ENCODE measurements at regions not wholly inside any gene's neighbourhood (a gene's known extent, or its start where the extent isn't known, plus 50 kb on each side); places are given as distances from the start of the nearest gene placed in this dataset.

DNA sequence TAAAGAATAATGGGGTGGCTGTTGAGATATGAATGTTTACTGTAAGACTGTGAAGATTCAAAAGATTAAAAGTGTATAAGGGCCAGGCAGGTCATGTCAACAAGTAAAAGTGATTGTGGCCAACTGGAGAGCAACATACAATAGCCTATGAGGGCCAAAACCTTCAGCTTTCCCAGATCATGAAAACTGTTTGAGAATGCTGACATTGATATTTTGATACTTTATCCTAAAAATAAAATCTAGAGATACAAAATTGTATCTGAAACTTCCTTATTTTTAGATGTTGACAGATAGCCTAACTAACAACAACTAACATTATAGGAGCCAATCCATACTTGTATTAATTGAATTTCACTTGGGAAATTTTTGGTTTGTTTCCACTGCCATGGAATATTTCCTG lies 70.3 kb upstream of the PAK5 start:
- TF ChIP-seq, protein P1, sequence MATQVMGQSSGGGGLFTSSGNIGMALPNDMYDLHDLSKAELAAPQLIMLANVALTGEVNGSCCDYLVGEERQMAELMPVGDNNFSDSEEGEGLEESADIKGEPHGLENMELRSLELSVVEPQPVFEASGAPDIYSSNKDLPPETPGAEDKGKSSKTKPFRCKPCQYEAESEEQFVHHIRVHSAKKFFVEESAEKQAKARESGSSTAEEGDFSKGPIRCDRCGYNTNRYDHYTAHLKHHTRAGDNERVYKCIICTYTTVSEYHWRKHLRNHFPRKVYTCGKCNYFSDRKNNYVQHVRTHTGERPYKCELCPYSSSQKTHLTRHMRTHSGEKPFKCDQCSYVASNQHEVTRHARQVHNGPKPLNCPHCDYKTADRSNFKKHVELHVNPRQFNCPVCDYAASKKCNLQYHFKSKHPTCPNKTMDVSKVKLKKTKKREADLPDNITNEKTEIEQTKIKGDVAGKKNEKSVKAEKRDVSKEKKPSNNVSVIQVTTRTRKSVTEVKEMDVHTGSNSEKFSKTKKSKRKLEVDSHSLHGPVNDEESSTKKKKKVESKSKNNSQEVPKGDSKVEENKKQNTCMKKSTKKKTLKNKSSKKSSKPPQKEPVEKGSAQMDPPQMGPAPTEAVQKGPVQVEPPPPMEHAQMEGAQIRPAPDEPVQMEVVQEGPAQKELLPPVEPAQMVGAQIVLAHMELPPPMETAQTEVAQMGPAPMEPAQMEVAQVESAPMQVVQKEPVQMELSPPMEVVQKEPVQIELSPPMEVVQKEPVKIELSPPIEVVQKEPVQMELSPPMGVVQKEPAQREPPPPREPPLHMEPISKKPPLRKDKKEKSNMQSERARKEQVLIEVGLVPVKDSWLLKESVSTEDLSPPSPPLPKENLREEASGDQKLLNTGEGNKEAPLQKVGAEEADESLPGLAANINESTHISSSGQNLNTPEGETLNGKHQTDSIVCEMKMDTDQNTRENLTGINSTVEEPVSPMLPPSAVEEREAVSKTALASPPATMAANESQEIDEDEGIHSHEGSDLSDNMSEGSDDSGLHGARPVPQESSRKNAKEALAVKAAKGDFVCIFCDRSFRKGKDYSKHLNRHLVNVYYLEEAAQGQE (IDR thresholded peaks at IDR 0.05; ENCODE audit: low read depth) = no peak
- TF ChIP-seq YY1 (IDR thresholded peaks at IDR 0.05; ENCODE audit: low read depth) (no peak), NFIC (IDR thresholded peaks at IDR 0.05) (no peak), TEAD4 (IDR thresholded peaks at IDR 0.05) (no peak), CREB1 (IDR thresholded peaks at IDR 0.05; ENCODE audit: low read depth) (no peak), FOXM1 (IDR thresholded peaks at IDR 0.05; ENCODE audit: borderline replicate concordance, low read depth) (no peak), EGR1 (IDR thresholded peaks at IDR 0.05) (no peak), RAD21 (IDR thresholded peaks at IDR 0.05; ENCODE audit: low read depth) (no peak), TAF1 (IDR thresholded peaks at IDR 0.05; ENCODE audit: low read depth) (no peak), ZBTB7A (IDR thresholded peaks at IDR 0.05; ENCODE audit: low read depth) (no peak), TCF12 (IDR thresholded peaks at IDR 0.05; ENCODE audit: low read depth) (no peak), EP300 (IDR thresholded peaks at IDR 0.05; ENCODE audit: borderline replicate concordance) (no peak)
- TF ChIP-seq, protein P2, sequence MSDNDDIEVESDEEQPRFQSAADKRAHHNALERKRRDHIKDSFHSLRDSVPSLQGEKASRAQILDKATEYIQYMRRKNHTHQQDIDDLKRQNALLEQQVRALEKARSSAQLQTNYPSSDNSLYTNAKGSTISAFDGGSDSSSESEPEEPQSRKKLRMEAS (IDR thresholded peaks at IDR 0.05) = no peak
- TF ChIP-seq, protein P3, sequence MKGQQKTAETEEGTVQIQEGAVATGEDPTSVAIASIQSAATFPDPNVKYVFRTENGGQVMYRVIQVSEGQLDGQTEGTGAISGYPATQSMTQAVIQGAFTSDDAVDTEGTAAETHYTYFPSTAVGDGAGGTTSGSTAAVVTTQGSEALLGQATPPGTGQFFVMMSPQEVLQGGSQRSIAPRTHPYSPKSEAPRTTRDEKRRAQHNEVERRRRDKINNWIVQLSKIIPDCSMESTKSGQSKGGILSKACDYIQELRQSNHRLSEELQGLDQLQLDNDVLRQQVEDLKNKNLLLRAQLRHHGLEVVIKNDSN (IDR thresholded peaks at IDR 0.05) = no peak

DNA sequence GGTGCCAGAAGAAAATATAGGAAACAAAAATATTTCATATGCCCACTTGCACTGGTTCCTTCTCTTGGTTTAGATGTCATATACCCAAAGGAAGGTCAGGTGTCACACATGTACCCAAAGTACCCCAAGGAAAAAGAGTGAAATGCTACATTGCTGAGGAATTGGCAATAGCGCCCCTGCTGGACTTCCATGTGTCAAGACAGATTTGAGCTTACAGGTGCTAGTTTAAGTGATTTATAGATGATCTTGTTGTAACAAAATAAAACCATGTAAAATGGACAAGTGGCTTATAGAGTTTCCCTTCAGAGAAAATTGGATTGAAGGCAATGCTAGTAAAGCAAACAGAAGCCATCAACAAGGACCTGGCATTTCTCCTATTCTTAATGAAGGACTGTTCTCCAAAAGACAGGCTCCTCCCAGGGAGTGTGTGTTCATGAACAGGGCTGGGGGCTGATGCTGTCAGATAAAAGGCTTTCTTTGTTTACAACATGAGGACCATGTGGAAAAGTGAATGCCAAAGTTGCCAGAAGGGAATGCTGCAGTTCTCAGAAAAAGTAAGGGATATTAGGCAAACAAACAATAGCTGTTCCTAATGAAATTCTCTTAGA lies 64.3 kb upstream of the PAK5 start:
- TF ChIP-seq, protein P1 (IDR thresholded peaks at IDR 0.05; ENCODE audit: low read depth) = no peak
- TF ChIP-seq RAD21 (IDR thresholded peaks at IDR 0.05; ENCODE audit: low read depth) (no peak), ZBTB7A (IDR thresholded peaks at IDR 0.05; ENCODE audit: low read depth) (no peak), TEAD4 (IDR thresholded peaks at IDR 0.05) (no peak), FOXM1 (IDR thresholded peaks at IDR 0.05; ENCODE audit: borderline replicate concordance, low read depth) (no peak), TAF1 (IDR thresholded peaks at IDR 0.05; ENCODE audit: low read depth) (no peak)
- TF ChIP-seq, protein P2 (IDR thresholded peaks at IDR 0.05) = no peak

DNA sequence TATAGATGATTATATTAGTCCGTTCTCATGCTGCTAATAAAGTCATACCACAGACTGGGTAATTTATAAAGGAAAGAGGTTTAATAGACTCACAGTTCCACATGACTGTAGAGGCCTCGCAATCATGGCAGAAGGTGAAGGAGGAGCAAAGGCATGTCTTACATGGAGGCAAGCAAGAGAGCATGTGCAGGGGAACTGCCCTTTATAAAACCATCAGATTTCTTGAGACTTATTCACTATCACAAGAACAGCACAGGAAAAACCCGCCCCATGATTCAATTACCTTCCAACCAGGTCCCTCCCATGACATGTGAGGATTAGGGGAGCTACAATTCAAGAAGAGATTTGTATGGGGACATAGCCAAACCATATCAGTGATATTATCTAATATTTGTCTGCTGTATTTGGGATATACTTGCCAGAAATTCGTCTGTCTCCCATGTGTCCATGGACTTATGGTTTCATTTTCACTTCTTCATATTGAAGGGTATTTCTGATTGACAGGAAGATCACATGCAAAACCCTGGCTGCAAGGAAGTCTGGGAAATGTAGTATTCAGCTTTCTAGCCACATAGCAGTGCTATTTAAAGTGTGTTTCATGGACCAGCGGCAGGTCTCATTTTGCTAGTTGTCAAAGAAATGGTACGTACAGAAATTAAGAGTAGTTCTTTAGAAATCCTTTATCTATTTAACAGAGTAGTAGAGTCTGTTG lies 50.5 kb upstream of the PAK5 start:
- no peak for TF ChIP-seq RAD21 (IDR thresholded peaks at IDR 0.05; ENCODE audit: low read depth)
- TF ChIP-seq, protein P3 (IDR thresholded peaks at IDR 0.05) = 0 out of 2 replicates have a peak, but pooled peaks have one; percentile 13

Measured in Ishikawa (cell line).